HUES48 (cell line): ENCODE measurements at regions not wholly inside any gene's neighbourhood (a gene's known extent, or its start where the extent isn't known, plus 50 kb on each side); places are given as distances from the start of the nearest gene placed in this dataset.
"Not testable (repeated sequence)": the region's sequence is repeated elsewhere in the genome, so short reads cannot be mapped to it uniquely, and the experiment has no call there.

ENCODE experiments used
- H3K27ac ChIP-seq: one replicate; pipeline ENCODE4 v1.7.0; 2013; ENCODE audit warnings: low read depth, low read length, inconsistent platforms
- H3K27me3 ChIP-seq: 2 replicates; pipeline ENCODE4 v1.6.1; 2013; ENCODE audit warnings: mild to moderate bottlenecking, low read length; ENCODE audit not compliant: control insufficient read depth, insufficient read depth
- H3K36me3 ChIP-seq: 2 replicates; pipeline ENCODE4 v1.6.1; 2013; ENCODE audit warnings: low read length; ENCODE audit not compliant: control insufficient read depth, insufficient read depth
- H3K4me1 ChIP-seq: 2 replicates; pipeline ENCODE4 v1.6.1; 2013; ENCODE audit warnings: mild to moderate bottlenecking, low read length; ENCODE audit not compliant: control insufficient read depth, insufficient read depth
- H3K4me3 ChIP-seq: 2 replicates; pipeline ENCODE4 v1.5.1; 2013; ENCODE audit warnings: mild to moderate bottlenecking, low read depth, low read length
- H3K9ac ChIP-seq: 2 replicates; pipeline ENCODE4 v1.6.1; 2013; ENCODE audit warnings: mild to moderate bottlenecking, low read depth, low read length, moderate library complexity
- H3K9me3 ChIP-seq: 2 replicates; pipeline ENCODE4 v1.6.1; 2013; ENCODE audit warnings: low read length; ENCODE audit not compliant: control insufficient read depth, insufficient read depth

DNA sequence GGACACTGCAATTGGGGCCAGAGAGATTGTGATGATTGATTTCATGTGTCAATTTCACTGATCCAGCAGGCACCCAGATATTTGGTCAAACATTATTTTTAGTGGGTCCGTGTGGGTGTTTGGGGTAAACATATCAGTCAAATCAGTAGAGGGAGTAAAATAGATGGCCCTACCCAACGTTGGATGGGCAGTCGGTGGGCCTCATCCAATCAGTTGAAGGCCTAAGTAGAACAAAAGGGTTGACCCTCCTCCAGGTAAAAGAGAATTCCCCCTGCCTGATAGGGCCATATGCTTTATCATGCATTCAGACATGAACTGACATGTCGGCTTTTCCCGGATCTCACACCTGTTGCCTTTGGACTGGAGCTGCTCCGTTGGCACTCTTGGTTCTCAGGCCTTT, 195.1 kb upstream of the CAND1 start:
- Histone ChIP-seq H3K36me3 (no peaks in the 10 kb centered on the region), H3K9ac (no peak overlapping the region), H3K9me3 (no peaks in the 10 kb centered on the region), H3K4me1 (peaks cover 10% of the 10 kb centered on the region), H3K27me3 (peaks cover 11% of the 10 kb centered on the region), H3K4me3 (no peak overlapping the region), H3K27ac (no peak overlapping the region)

DNA sequence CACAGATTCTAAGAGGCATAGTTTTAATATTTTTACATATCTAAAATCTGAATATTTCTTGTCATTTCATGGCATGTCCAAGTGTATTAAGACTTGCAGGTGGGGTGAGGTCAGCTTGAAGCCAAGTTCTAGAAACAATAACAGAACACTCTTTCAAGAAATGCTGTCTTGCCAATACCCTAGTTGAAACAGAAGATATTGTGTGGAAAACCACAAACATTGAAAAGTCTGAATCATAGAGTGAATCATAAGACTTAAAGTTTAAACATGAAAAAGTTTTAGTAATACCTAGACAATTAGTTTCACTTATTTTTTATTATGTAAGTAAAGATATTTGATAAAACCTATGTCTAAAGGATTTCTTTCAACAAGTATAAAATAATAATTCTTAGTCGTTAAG, 191.5 kb upstream of the CAND1 start:
- Histone ChIP-seq H3K4me3 (no peak overlapping the region), H3K27me3 (no peaks in the 10 kb centered on the region; the same call in 1 of the 2 replicates), H3K36me3 (no peaks in the 10 kb centered on the region), H3K9me3 (no peaks in the 10 kb centered on the region), H3K9ac (no peak overlapping the region), H3K27ac (no peak overlapping the region), H3K4me1 (peaks cover 21% of the 10 kb centered on the region)

DNA sequence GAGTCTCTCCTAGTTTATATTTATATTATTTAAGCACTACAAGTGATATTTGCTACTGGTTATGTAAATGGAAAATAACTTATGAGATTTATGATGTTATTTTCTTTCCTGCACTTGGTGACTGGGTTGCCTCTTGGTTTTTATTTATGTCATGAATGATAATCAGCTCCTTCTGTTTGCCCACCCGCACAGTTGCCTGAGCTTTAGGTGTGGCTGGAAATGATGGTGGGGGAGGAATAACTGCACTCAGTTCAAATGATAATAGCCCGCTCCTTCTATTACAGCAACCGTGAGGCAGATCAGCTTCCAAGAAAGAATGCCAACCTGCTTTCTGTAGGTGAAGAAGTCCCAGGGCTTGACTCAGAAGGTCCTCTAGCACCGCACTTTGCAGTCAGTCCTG, 190.2 kb upstream of the CAND1 start:
- Histone ChIP-seq H3K27ac (no peak overlapping the region), H3K27me3 (no peaks in the 10 kb centered on the region), H3K4me1 (peaks cover 21% of the 10 kb centered on the region), H3K9ac (no peak overlapping the region), H3K4me3 (no peak overlapping the region), H3K9me3 (no peaks in the 10 kb centered on the region), H3K36me3 (no peaks in the 10 kb centered on the region)

- Histone ChIP-seq H3K27me3 (no peaks in the 10 kb centered on the region), H3K36me3 (no peaks in the 10 kb centered on the region), H3K9me3 (no peaks in the 10 kb centered on the region), H3K4me3 (no peak overlapping the region), H3K4me1 (peaks cover 24% of the 10 kb centered on the region), H3K9ac (no peak overlapping the region), H3K27ac (no peak overlapping the region)
Measured at GRCh38 chr12:67080637-67081036, 188.5 kb upstream of the CAND1 start.

- Histone ChIP-seq H3K4me3 (no peak overlapping the region), H3K9ac (no peak overlapping the region), H3K27ac (no peak overlapping the region), H3K4me1 (peaks cover 25% of the 10 kb centered on the region), H3K36me3 (no peaks in the 10 kb centered on the region), H3K9me3 (no peaks in the 10 kb centered on the region), H3K27me3 (no peaks in the 10 kb centered on the region)
Measured at GRCh38 chr12:67082221-67082620, 186.9 kb upstream of the CAND1 start.

GRCh38 chr12:67085699-67086098, 183.5 kb upstream of the CAND1 start:
- no peak overlapping the region for H3K27ac ChIP-seq
- no peaks in the 10 kb centered on the region for H3K36me3 ChIP-seq

GRCh38 chr12:67086116-67086515, 183.0 kb upstream of the CAND1 start:
- H3K27ac ChIP-seq = no peak overlapping the region
- H3K9me3 ChIP-seq = no peaks in the 10 kb centered on the region
- no peaks in the 10 kb centered on the region for H3K36me3 ChIP-seq
- no peaks in the 10 kb centered on the region for H3K27me3 ChIP-seq
- peaks cover 9% of the 10 kb centered on the region for H3K4me1 ChIP-seq
- H3K9ac ChIP-seq = no peak overlapping the region
- no peak overlapping the region for H3K4me3 ChIP-seq

More at GRCh38 chr12:67085699-67086098, 183.5 kb upstream of the CAND1 start:
- no peak overlapping the region for H3K4me3 ChIP-seq
- no peak overlapping the region for H3K9ac ChIP-seq
- H3K9me3 ChIP-seq = no peaks in the 10 kb centered on the region
- H3K27me3 ChIP-seq = no peaks in the 10 kb centered on the region
- peaks cover 9% of the 10 kb centered on the region for H3K4me1 ChIP-seq

DNA sequence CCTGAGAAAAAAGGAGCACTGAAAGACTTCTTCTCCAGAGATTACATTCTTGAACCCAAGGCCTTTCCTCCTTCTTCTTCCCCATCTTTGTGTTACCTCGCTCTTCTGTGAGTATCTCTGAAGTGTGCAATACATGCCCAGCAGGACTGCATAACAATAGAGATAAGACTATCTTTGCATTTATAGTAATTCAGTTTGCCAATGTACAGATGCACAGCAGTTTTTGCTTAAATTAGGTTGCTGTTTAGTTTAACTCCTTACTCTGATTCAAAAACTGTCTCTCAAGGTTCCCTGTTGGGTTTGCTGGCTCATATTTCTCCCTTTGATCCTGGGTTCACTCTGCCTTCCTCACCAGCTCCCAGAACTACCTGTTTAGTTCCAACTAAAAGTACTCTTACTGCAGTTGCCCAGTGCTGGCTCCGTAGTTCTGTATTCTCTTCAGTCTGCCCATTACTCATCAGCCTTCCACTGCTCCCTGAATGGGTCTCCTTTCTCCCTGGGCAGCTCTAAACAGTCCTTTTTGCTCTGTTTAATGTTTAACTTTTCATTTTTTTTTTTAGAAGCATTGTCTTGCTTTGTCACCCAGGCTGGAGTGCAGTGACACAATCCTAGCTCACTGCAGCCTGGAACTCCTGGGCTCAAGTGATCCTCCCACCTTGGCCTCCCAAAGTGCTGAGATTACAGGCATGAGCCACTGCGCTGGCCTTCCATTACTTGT, 180.6 kb upstream of the CAND1 start:
- H3K9ac ChIP-seq = no peak overlapping the region
- H3K9me3 ChIP-seq = no peaks in the 10 kb centered on the region
- no peaks in the 10 kb centered on the region for H3K27me3 ChIP-seq
- no peak overlapping the region for H3K27ac ChIP-seq
- H3K4me3 ChIP-seq = no peak overlapping the region
- H3K36me3 ChIP-seq = no peaks in the 10 kb centered on the region
- peaks cover 9% of the 10 kb centered on the region for H3K4me1 ChIP-seq

GRCh38 chr12:67091204-67091603, 178.0 kb upstream of the CAND1 start:
- H3K9me3 ChIP-seq = no peaks in the 10 kb centered on the region
- H3K27ac ChIP-seq = no peak overlapping the region
- H3K4me3 ChIP-seq = no peak overlapping the region
- H3K36me3 ChIP-seq = no peaks in the 10 kb centered on the region
- no peak overlapping the region for H3K9ac ChIP-seq
- H3K4me1 ChIP-seq = peaks cover 4% of the 10 kb centered on the region; the same call in 1 of the 2 replicates
- no peaks in the 10 kb centered on the region for H3K27me3 ChIP-seq

DNA sequence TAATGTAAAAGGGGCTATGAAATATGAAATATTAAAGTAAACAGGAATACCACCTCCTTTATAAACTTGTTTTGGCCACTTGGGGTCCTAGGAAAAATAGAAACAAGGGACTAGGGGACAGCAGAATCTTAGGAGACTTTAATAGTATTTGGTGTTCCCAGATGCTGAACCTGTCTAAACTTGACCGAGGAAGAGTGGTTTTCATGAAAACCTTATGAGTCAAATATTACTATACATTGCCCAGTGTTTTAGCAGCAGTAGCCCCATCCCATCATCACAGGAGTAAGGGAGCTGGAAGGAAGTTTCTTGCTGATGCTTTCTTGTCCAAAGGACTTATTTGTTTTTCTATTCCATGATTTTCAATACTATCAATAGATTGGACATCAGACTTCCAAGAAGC, 177.5 kb upstream of the CAND1 start:
- peaks cover 4% of the 10 kb centered on the region; the same call in 1 of the 2 replicates for H3K4me1 ChIP-seq

GRCh38 chr12:67092934-67093333, 176.2 kb upstream of the CAND1 start:
- not testable (repeated sequence) for H3K27me3 ChIP-seq, H3K4me1 ChIP-seq, H3K4me3 ChIP-seq, H3K27ac ChIP-seq, H3K36me3 ChIP-seq, H3K9ac ChIP-seq, H3K9me3 ChIP-seq

More for the DNA sequence above, 177.5 kb upstream of the CAND1 start:
- H3K27me3 ChIP-seq = no peaks in the 10 kb centered on the region
- no peaks in the 10 kb centered on the region for H3K36me3 ChIP-seq
- no peak overlapping the region for H3K4me3 ChIP-seq
- no peak overlapping the region for H3K9ac ChIP-seq
- H3K27ac ChIP-seq = no peak overlapping the region
- H3K9me3 ChIP-seq = no peaks in the 10 kb centered on the region
